Lower leg skin (tissue), 3 donors: ENCODE measurements at regions not wholly inside any gene's neighbourhood (a gene's known extent, or its start where the extent isn't known, plus 50 kb on each side); places are given as distances from the start of the nearest gene placed in this dataset.

ENCODE experiments used
- CTCF ChIP-seq, 3 donors: fragments of 450-650 bp; IDR thresholded peaks; one replicate each; pipeline ENCODE4 v1.5.1; 2016; ENCODE audit warnings: antibody characterized with exemption in 3 of 3, mild to moderate bottlenecking in 3 of 3, moderate library complexity in 2 of 3
- POLR2A ChIP-seq, 2 donors: fragments of 450-650 bp; IDR thresholded peaks; one replicate each; pipeline ENCODE4 v1.6.1; 2016 to 2017; ENCODE audit warnings: antibody characterized with exemption in 2 of 2, mild to moderate bottlenecking in 1 of 2, moderate library complexity in 1 of 2

- no peak for TF ChIP-seq CTCF (IDR thresholded peaks at IDR 0.05)
- TF ChIP-seq POLR2A (IDR thresholded peaks at IDR 0.05), result no peak
Observed at GRCh38 chr2:217433522-217433921, 569.3 kb downstream of the TNS1 start.
